Activated CD4-positive, CD25-positive, alpha-beta regulatory T cell (primary cell): ENCODE measurements at regions not wholly inside any gene's neighbourhood (a gene's known extent, or its start where the extent isn't known, plus 50 kb on each side); places are given as distances from the start of the nearest gene placed in this dataset.

Experiments used
- DNase-seq, 4 experiments: peaks; one replicate each; lab custom pipeline; 2025; lab: John Stamatoyannopoulos, UW

DNA sequence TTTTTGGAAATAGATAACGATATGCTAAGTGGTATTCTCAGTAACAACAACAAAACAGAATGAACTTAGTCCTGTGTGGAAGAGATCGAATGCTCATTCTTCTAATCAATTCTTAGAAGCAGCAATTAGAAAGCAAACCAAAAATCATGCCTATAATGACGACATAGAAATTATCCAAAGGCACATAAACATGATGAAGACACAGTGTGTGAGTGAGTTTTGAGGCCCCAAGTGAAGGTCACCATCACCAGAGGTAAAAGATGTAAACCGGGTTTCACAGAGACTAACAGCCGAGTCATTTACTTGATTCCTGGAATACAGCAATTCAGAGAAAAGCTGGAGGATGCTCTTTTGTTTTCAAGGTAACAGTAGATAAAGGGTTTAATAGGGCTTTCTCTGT lies 509.2 kb downstream of the TDRD15 start:
- DNase-seq: no peak

DNA sequence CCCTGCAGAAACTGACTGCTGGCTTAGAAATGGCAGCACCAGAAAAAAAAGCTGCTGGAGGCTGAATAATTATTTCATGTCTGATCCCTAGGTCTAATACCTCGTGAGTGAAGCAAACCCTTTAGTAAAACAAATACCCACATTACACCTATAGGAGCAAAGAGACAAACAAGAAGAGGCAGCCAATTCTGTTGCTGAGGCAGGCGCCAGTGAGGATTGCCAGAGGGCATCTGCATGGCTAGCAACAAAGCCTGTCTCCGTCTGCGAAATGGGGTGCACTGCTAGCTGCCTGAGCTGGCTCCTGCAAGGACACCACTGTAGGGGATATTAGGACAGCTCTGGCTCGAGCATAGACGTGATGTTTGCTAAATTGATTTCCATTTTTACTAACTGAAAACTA lies 509.7 kb downstream of the TDRD15 start:
- DNase-seq: no peak

DNA sequence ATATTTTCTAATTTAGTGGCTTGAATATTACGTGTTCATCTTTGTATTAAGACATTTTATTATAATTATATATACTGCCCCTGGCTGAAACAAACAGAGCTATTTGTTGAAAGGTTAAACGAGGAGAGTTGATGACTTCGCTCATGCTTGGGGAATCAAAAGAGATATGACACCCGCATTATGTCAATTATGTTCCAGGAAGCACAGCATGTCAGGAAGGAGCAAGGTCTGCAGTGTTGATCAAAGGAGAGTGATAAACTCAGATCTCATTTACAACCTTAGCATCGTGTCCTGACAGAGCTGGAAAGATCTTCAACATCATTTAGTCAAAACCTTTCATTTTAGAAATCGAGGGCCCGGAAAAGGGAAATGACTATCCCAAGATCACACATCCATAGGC lies 510.1 kb downstream of the TDRD15 start:
- DNase-seq: no peak

DNA sequence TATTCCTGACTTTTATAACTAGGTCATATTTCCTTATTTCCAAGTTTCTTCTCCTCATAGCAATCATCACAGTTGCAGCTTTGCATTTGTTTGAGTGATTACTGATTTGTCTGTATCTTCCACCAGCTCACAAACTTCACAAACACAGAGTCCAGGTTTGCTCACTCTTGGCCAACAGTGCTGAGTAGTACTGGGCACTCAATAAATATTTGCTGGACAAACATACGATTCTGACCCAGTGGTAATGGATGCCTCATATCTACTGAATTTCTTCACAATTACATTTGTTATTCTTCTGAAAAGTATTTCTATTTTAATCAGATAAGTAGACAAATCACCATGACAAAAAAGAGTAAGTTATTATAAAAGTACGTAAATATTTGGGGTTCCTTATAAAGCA lies 516.3 kb downstream of the TDRD15 start:
- DNase-seq: no peak

DNA sequence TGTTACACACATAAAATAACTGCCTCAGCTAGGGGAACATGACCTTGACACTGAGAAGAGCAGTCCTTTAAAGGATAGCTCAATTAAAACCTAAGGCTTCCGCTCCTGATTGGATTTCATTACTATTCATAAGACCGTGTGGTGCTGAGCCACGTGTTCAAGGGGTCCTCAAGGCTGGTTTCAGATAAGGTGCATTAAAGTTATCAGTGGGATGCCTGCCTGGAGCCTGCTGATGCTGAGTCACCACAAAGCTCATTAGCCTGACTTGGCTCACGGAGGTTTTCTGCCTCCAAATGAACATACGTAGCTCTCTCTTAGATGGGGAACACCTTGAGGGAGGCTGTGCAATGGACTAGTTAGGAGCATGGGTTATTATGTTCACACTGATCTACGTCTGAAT lies 518.9 kb downstream of the TDRD15 start:
- no peak for DNase-seq

DNA sequence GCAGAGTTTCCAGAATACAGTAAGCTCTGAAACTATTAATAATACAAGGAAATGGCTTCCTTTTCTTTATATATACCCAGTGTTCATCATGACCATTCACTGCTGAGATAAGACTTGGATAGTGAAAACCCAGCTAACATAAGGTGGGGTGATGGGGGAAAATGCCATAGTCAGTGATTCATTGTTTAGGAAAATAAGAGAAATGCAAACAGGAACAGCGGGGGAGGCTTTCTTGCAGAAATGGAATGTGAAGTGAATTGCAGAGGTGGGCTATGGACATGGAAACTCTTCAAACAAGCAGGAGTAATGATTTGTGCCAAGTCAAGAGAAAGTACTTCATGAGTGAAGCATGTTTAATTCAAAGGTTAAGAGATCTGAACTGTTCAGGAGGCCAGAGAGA lies 519.4 kb downstream of the TDRD15 start:
- DNase-seq: no peak

DNA sequence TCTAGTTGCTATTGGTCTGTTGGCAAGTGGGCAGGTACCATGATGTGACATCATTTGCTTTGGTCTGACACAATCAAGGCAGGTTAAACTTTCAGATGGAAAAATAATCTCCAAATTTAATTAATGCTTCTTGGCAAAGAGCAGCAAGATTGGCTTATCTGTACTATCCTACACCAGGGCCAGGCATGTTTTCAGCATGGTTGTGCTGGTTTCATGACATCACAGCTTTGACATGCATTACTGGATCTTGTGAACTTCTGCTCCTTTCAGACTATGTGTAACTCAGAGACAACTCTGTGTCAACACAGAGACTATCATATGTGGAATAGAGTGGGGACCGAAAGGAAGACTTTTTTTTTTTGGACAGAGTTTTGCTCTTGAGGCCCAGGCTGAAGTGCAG lies 520.5 kb downstream of the TDRD15 start:
- no peak for DNase-seq

DNA sequence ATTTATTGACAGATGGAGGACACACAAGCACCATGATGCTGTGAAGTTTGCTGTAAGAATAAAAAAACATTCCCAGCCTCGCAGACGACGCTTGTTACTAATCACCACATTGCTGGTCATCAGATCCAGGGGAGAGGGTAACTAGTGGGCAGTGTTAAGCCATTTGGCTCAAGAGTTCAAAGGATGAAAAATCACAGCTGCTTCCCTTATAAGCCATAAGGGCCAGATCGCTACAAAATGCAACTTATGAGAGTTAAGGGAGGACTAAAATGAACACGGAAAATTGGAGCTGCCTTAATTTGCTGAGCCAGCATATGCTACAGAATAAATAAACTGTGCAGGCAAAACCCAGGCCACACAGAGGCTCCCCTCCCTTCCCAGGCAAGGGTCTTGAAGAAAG lies 522.6 kb downstream of the TDRD15 start:
- no peak for DNase-seq

DNA sequence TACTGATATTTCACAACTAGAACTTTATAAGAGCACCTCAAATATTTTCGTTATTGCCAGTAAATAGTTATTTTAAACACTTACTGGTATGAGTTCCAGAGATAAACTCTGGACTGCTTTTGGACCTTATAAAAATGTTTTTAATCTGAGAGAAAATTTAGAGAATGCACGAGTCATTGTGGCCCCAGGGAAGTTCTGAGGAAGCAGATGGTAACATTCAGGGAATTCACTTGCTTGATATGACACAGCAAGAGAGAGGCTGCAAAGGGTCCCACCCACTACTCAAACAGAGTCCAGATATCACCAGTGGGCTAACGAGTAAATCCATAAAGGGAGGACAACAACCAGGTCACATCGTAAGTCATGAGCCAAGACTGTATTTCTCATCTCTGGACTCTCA lies 526.8 kb downstream of the TDRD15 start:
- DNase-seq: no peak

DNA sequence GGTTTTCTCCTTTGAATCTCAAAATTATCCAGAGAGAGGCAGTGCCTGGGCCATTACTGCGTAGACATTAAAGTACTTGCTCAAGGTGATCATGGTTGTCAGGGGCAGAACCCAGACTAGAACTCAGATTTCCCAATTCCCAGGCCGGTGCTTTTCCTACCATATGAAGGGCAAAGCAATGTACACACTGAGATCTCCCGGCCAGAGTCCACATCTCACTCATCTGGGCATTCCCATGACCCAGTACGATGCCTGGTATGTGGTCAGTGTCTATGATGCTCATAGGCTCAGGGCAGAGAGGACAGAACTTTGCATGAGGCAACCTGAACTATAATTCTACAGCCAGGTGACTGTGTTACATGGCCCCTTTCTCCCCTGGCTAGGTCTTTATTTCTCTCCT lies 531.4 kb downstream of the TDRD15 start:
- DNase-seq: no peak

DNA sequence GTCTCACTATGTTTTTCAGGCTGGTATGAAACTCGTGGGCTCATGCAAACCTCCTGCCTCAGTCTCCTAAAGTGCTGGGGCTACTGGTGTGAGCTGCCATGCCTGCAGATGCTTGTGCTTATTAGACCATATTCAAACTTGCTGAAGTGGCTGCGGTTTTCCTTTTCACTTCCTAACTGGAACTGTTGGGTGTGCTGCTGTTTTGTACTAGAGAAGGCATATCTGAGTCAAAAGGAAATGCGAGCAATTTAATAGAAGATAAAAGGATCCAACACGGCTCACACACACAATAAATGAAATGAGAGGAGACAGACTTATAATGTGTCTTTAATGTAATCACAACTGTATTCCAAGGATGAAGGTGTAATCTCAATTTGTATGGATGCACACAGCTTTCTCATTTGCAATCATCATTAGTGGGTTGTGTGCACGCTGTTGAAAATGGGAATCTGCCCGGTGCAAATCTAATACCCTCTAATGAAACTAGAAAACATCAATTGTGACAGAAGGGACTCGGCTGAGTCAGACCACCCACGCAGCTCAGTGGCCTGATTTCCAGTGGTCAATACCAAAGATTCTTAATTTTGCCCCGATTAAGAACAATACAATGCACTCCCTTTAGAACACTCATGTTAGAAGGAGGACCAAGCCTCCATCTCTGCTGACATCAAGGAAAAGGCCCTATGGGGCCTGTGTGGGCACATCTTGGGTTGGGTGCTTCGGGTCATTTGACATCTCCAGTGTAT lies 532.7 kb downstream of the TDRD15 start:
- DNase-seq: no peak

DNA sequence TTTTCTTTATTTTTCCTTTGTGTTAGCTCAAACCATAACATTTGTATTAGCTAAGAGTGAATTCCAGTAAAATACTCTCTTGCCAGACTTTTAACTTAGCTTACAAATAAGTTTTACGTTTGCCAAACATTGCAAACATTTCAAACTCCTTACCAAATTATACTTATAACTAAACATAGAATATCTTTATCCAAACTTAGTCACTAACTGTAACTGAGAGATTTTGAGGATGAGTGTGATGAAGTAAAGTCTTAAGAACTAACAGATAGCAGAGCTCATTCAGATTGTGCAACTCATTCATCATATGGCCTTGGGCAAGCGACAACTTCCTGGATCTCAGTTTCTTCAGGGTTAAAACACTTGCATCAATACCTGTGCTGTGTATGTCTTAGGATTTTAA lies 533.7 kb downstream of the TDRD15 start:
- DNase-seq: no peak

DNA sequence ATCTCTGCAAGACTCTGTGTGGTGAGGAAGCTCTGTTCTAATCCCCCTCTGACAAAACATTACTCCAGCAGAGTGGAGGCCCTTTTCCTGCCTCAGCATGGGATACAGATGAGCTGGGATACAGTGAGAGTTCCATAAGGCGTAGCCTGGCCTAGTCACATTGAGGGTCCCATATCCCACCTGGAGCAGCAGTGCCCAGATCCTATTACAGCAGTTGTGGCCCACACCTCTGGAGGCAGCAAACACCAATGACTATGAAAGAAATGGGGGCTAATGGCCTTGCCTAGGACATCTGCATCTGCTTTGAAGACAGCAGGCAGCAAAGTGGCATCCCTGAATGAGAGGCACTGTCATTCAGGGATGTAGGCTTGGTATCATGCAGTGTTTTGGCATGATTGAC lies 534.5 kb downstream of the TDRD15 start:
- no peak for DNase-seq

DNA sequence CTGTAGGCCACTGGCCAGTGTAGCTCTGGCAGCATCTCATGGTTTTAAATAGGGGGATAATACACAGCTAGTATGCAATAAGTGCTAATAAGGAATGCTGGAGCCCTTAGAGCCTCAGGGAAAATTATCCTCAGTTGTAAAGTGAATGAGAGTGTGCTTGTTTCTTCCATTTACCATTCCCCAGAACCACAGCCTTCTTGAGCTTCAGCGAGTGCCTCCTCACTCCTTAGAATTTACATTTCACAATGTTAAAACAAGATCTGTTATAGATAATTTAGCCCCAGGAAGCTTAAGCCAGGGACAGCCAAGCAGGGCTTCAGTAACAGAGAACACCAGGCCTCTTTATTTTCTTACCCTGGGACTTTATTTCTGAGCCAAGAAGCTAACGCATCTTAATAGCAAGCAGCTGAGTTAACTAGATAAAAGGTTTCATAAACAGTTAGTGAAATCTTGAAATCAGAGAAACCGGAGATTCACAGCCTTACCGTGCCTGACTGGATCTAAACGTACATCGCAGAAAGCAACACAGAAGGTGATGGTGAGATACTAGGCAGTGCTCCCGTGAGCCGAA lies 535.2 kb downstream of the TDRD15 start:
- no peak for DNase-seq

DNA sequence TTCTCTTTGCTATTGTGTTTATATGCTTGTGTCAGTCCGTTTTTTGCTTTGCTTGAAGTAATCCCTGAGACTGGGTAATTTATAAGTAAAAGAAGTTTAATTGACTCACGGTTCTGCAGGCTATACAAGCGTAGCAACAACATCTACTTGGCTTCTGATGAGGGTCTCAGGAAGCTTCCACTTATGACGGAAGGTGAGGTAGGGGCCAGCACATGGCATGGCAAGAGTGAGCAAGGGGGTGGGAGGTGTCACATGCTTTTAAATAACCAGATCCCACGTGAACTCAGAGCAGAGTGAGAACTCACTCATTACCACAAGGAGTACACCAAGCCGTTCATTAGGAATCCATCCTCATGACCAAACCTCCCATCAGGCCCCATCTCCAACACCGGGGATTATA lies 540.3 kb downstream of the TDRD15 start:
- DNase-seq: no peak

DNA sequence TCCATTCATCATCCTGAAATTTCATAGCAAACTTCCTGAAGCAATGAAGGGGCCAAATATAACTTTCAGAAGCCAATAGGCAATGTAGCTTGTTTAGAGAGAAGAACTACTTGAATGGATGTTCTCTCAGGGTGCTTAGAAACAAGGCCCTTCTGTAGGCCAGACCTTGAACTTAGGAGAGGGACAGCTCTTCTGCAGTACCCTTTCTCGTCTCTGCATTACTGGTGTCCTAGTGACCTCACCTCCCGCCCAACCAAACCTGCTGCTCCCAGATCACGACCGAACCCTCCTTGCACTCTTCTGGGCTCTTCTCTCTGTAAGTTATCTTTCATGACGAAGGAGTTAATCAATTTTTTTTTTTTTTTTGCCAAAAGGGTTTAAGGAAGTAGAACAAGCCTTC lies 543.9 kb downstream of the TDRD15 start:
- DNase-seq: no peak

DNA sequence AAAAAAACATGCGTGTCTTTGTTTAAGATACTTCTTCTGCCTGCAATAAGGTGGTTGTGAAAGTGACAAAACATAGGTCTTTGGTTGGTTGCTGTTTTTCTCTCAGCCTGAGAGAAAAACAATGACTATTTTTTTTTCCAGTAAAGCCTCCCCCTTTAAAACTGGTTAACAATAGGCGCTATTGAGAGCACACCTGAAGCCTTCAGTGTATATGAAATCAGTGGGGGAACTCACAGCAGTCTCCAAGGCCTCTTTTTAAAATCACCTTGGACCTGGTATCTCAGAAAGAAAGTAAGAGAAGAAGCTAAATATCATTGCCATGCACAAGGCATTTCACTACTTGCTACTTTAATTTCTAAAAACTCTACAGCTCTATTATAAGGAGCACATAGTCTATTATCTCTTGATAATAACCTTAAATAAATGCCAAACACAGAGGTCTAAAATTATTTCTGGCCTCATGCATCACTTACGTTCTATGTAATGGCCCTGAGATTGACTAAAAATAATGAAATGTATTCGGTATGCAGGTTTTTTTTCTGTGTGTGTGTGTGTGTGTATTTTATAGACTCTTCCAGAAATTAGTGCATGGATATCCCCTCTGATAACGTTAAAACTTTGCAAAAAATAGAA lies 544.4 kb downstream of the TDRD15 start:
- DNase-seq: no peak

DNA sequence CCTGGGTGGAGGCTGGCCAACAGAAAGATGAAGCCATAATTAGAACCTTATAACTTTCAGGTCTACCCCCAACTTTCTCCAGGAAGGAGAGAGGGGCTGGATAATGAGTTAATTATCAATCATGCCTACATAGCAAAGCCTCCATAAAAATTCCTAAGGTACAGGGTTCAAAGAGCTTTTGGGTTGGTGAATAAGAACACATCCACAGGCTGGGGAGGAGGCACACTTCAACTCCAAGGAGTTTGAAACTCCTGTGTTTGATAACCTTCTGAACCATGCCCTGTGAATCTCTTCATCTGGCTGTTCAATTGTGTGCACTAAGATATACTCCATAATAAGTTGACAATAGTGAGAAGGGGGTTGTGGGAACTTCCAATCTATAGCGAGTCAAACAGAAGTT lies 552.3 kb downstream of the TDRD15 start:
- DNase-seq: no peak

DNA sequence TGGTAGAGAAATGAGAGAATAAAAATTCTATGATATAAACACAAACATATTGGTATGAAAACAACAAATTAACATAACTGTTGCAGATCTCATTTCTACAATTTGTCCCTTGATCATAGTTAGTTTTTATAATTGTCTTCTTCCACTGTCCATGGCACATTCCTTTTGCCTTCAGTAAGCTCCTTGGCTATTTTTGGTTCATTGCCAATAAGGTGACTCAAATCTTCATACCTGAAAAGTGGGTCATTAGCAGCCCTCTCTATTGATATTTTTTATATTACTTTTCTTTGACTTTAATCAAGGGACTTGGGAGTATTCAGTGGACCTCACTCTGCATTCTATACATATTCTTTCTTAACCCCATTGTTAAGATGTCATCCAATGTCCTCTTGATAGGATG lies 552.9 kb downstream of the TDRD15 start:
- DNase-seq: no peak

DNA sequence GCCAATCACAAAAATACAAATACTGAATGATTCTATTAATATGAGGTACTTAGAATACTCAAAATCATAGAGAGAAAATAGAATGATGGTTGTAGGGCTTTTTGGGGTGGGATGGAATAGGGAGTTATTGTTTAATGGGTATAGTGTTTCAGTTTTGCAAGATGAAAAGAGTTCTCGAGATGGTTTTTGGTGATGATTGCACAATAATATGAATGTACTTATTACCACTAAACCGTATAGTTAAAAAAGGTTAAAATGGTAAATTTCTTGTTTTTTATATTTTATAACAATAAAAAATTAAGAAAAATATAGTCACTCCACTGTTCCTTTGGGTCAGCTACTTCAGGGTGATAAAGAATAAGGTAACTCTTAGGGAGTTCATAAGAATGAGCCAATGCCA lies 560.1 kb downstream of the TDRD15 start:
- DNase-seq: no peak

DNA sequence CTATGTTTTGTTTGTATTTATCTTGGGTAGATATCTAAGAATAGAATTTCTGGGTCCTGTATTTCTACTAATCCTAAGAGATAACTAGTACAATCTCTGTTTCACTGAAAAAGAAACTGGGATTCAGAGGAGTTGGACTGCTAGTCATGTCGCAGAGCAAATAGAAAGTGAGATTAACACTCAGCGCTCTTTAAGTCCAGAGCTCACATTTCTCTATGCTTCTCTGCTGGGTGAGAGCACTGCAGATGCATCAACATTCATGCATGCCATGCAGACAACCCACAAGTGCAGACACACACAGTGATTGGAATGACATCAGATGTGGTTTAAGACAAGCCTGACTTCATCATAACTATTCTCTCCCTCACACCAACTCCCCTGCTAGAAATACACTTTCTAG lies 563.8 kb downstream of the TDRD15 start:
- no peak for DNase-seq

DNA sequence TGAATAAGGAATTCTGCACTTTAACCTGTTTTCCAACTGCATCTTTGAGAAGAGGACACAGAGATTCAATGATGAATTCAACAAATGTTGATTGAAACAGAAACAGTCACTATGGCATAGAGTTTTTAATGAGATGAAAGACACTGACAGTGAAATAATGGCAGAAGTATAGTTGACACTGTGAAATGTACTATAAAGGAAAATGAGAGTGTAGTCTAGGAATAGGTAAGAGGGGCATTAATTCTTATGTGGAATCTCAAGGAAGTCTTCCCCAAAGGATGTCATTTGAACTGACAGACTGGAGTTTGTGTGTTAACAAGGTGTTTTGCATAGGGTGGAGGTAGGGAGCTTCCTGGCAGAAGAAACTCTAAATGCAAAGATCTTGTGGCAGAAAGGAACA lies 566.2 kb downstream of the TDRD15 start:
- DNase-seq: no peak

DNA sequence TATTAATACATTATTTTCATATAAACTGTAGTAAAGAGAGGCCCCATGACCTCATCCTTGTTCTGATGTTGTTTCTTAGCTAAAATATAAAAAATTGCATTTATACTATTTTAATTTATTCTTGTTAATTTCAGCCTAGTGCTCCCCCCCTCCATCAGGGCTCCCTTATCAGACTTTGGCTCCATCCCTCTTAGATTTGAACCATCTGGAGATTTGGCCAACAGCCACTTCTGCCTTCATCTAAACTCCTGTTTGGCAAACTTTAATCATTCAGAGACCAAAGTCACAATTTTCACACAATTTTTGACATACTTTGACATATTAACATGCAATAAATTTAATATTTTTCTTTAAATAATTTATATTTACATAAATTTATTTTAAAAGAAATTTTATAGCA lies 569.3 kb downstream of the TDRD15 start:
- DNase-seq: no peak
